GM21381 (cell line): ENCODE measurements at regions not wholly inside any gene's neighbourhood (a gene's known extent, or its start where the extent isn't known, plus 50 kb on each side); places are given as distances from the start of the nearest gene placed in this dataset.

Experiments
- ATAC-seq: cut with Tn5 transposase; IDR thresholded peaks from one replicate; pipeline ENCODE4 v1.9.1; 2021; ENCODE audit warnings: mild to moderate bottlenecking, moderate library complexity; ENCODE audit not compliant: unreplicated experiment

DNA sequence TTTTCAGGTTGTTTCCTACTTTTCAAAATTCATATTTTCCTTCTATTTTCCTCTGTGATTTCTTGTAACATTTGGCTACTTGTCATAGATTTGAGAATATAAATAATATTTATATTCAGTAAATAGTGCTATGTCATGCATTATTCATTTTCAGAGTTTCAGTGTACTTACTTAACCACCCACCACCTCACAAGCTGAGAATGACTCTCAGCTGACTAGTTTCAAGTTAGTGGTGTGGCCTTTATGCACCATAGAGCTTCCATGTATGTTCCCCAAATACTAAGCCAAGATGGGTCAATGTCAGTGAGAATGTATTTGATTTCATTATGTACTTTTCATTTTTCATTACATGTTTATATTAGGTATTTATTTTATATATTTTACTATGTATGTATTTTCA lies 56.9 kb upstream of the RGS1 start:
- peak; percentile 45 for ATAC-seq

DNA sequence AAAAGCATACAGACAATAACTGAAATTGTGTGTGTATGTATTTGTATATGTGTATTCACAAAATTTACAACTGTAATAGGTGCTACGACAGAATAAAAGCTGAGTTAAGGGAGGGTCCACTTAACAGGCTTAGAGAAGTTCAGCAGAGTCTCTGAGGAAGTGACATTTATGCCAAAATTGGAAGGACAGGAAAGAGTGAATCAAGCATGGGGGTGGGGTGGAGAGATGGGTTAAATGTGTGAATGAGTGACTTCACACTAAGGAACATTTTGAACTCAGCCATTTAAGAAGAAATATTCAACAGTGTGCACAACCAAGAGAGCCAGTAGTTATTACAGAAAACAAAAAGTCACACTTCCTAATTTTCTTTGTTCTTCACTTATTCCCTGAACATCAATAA lies 53.8 kb upstream of the RGS1 start:
- no peak for ATAC-seq

GRCh38 chr1:192522673-192523072 lies 52.9 kb upstream of the RGS1 start:
- no peak for ATAC-seq

- no peak for ATAC-seq
These were observed 51.4 kb upstream of the RGS1 start for GRCh38 chr1:192524223-192524622.
